OCI-LY7 (cell line): ENCODE measurements at regions not wholly inside any gene's neighbourhood (a gene's known extent, or its start where the extent isn't known, plus 50 kb on each side); places are given as distances from the start of the nearest gene placed in this dataset.

Source experiments
- EZH2phosphoT487 ChIP-seq: fragments of 200-600 bp; sonication (generic); IDR thresholded peaks from 2 replicates; pipeline ENCODE4 v1.6.1; 2018; ENCODE audit warnings: low read depth, borderline replicate concordance, mild to moderate bottlenecking, mixed run types, antibody characterized with exemption, low read length, moderate library complexity, mixed read lengths
- TF ChIP-seq, protein P1 (sequence below): fragments of 200-600 bp; sonication (generic); conservative IDR thresholded peaks from 2 replicates; pipeline ENCODE4 v1.5.1; 2014; ENCODE audit warnings: mild to moderate bottlenecking, antibody characterized with exemption, low read length, moderate library complexity, mixed read lengths

DNA sequence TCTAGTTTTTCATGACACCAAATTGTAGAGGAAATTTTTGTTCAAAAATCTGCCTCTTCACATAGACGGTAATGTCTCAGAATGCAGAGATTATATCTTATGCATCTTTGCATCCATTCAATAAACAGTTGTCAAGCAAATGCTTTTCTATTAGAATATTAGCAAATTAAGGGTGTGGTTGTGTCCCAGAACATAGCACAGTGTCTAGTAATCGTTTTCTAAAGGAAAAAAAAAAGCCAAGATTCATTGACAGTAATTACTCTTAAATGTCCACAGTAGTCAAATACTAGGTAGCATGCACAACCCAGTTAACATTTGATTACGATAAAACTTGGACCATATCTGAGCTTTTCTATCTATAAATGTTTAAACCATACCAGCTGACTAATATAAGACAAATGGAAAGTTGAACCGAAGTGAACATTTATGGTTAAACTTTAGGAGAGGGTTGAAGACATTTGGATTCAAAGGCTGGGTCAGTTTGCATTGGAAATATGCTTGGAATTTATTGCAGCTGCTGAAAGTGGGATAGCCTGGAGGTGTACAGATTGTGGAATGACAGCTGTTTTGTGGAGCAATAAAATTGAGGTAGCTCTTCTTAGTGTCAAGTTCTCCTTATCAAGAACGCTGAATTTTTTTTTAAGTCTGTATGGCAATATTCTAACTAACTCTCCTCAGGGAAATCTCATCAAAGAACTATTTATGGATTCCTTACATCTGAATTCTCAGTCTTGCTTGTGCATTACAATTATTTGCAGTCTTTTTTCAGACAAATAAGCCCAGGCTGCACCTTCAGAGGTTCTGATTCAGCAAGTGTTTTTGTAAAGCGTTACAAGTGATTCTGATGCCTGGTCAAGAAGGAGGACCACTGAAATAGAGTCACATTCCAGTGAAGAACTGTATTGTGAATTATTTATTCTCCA, 66.7 kb upstream of the ATP2B1 start:
- TF ChIP-seq, protein P1, sequence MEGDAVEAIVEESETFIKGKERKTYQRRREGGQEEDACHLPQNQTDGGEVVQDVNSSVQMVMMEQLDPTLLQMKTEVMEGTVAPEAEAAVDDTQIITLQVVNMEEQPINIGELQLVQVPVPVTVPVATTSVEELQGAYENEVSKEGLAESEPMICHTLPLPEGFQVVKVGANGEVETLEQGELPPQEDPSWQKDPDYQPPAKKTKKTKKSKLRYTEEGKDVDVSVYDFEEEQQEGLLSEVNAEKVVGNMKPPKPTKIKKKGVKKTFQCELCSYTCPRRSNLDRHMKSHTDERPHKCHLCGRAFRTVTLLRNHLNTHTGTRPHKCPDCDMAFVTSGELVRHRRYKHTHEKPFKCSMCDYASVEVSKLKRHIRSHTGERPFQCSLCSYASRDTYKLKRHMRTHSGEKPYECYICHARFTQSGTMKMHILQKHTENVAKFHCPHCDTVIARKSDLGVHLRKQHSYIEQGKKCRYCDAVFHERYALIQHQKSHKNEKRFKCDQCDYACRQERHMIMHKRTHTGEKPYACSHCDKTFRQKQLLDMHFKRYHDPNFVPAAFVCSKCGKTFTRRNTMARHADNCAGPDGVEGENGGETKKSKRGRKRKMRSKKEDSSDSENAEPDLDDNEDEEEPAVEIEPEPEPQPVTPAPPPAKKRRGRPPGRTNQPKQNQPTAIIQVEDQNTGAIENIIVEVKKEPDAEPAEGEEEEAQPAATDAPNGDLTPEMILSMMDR = no peak
- no peak for TF ChIP-seq EZH2phosphoT487
